H9 (cell line): ENCODE measurements at regions not wholly inside any gene's neighbourhood (a gene's known extent, or its start where the extent isn't known, plus 50 kb on each side); places are given as distances from the start of the nearest gene placed in this dataset.

Source experiments
- DNase-seq: peaks from one replicate; pipeline ENCODE4 v3.0.0-alpha.2; 2017
- H2AFZ ChIP-seq: one replicate; pipeline ENCODE4 v1.6.1; 2013; ENCODE audit warnings: mild to moderate bottlenecking, low read length, control low read depth, moderate library complexity
- H2AK5ac ChIP-seq: 2 replicates; pipeline ENCODE4 v1.6.1; 2013; ENCODE audit warnings: low read length, control low read depth, mixed read lengths; ENCODE audit not compliant: insufficient read length
- H2BK120ac ChIP-seq: one replicate; pipeline ENCODE4 v1.6.1; 2013; ENCODE audit warnings: low read depth, mild to moderate bottlenecking, low read length, control low read depth, inconsistent platforms; ENCODE audit not compliant: poor library complexity, severe bottlenecking
- H2BK12ac ChIP-seq: 2 replicates; pipeline ENCODE4 v1.6.1; 2013; ENCODE audit warnings: low read length, control low read depth, mixed read lengths, low read depth; ENCODE audit not compliant: insufficient read length
- H2BK15ac ChIP-seq: 2 replicates; pipeline ENCODE4 v1.6.1; 2013; ENCODE audit warnings: low read depth, low read length, control low read depth
- H2BK20ac ChIP-seq: one replicate; pipeline ENCODE4 v1.6.1; 2013; ENCODE audit warnings: low read depth, mild to moderate bottlenecking, low read length, control low read depth, inconsistent platforms; ENCODE audit not compliant: poor library complexity, severe bottlenecking
- H2BK5ac ChIP-seq: 2 replicates; pipeline ENCODE4 v1.6.1; 2013; ENCODE audit warnings: low read length, control low read depth, mixed read lengths; ENCODE audit not compliant: insufficient read length
- H3K14ac ChIP-seq: 2 replicates; pipeline ENCODE4 v1.6.1; 2013; ENCODE audit warnings: low read length, control low read depth; ENCODE audit not compliant: insufficient read depth
- H3K18ac ChIP-seq: 2 replicates; pipeline ENCODE4 v1.6.1; 2013; ENCODE audit warnings: low read depth, mild to moderate bottlenecking, mixed read lengths, low read length, control low read depth; ENCODE audit not compliant: insufficient read length
- H3K23ac ChIP-seq: 2 replicates; pipeline ENCODE4 v1.6.1; 2013; ENCODE audit warnings: low read length, control low read depth, mixed read lengths, low read depth; ENCODE audit not compliant: insufficient read length
- H3K23me2 ChIP-seq: 2 replicates; pipeline ENCODE4 v1.6.1; 2013; ENCODE audit warnings: low read depth, mild to moderate bottlenecking, mixed read lengths, low read length, control low read depth; ENCODE audit not compliant: insufficient read length, poor library complexity, severe bottlenecking
- H3K27ac ChIP-seq: 2 replicates; pipeline ENCODE4 v1.5.1; 2013; ENCODE audit warnings: low read length, control low read depth, mixed read lengths, low read depth; ENCODE audit not compliant: insufficient read length
- H3K27me3 ChIP-seq: 2 replicates; pipeline ENCODE4 v1.6.1; 2013; ENCODE audit warnings: low read length, control low read depth, inconsistent platforms; ENCODE audit not compliant: insufficient read depth
- H3K4ac ChIP-seq: 2 replicates; pipeline ENCODE4 v1.6.1; 2013; ENCODE audit warnings: low read depth, mild to moderate bottlenecking, control low read depth, inconsistent platforms, low read length, moderate library complexity
- H3K4me1 ChIP-seq: 2 replicates; pipeline ENCODE4 v1.6.1; 2013; ENCODE audit warnings: low read length, control low read depth, inconsistent platforms; ENCODE audit not compliant: insufficient read depth
- H3K4me2 ChIP-seq: 2 replicates; pipeline ENCODE4 v1.6.1; 2013; ENCODE audit warnings: low read length, control low read depth, mixed read lengths; ENCODE audit not compliant: insufficient read length, insufficient read depth
- H3K56ac ChIP-seq: 2 replicates; pipeline ENCODE4 v1.6.1; 2013; ENCODE audit warnings: low read depth, mild to moderate bottlenecking, mixed read lengths, low read length, control low read depth; ENCODE audit not compliant: insufficient read length
- H3K79me1 ChIP-seq: 2 replicates; pipeline ENCODE4 v1.6.1; 2013; ENCODE audit warnings: low read depth, mild to moderate bottlenecking, moderate library complexity, low read length, control low read depth, inconsistent platforms; ENCODE audit not compliant: insufficient read depth, poor library complexity, severe bottlenecking
- H3K79me2 ChIP-seq: 2 replicates; pipeline ENCODE4 v1.6.1; 2013; ENCODE audit warnings: low read length, control low read depth, inconsistent platforms; ENCODE audit not compliant: insufficient read depth
- H3K9ac ChIP-seq: 2 replicates; pipeline ENCODE4 v1.6.1; 2013; ENCODE audit warnings: low read length, control low read depth, mixed read lengths; ENCODE audit not compliant: insufficient read length; ENCODE audit errors: extremely low read depth
- H3K9me3 ChIP-seq: one replicate; pipeline ENCODE4 v1.6.1; 2013; ENCODE audit warnings: low read depth, low read length, inconsistent platforms; ENCODE audit not compliant: control insufficient read depth
- H3T11ph ChIP-seq: one replicate; pipeline ENCODE4 v1.6.1; 2013; ENCODE audit warnings: mild to moderate bottlenecking, low read length, control low read depth, inconsistent platforms
- H4K20me1 ChIP-seq: one replicate; pipeline ENCODE4 v1.6.1; 2013; ENCODE audit not compliant: control insufficient read depth, insufficient read length, insufficient read depth
- H4K5ac ChIP-seq: 2 replicates; pipeline ENCODE4 v1.6.1; 2013; ENCODE audit warnings: low read depth, mild to moderate bottlenecking, mixed read lengths, low read length, control low read depth; ENCODE audit not compliant: insufficient read length
- H4K8ac ChIP-seq: replicated peaks from 2 replicates; pipeline ENCODE4 v1.6.1; 2013; ENCODE audit warnings: low read length, control low read depth, mixed read lengths, low read depth; ENCODE audit not compliant: insufficient read length
- H4K91ac ChIP-seq: 2 replicates; pipeline ENCODE4 v1.6.1; 2013; ENCODE audit warnings: low read depth, mild to moderate bottlenecking, moderate library complexity, mixed read lengths, low read length, control low read depth; ENCODE audit not compliant: insufficient read length
- H3K27ac Mint-ChIP-seq, 3 experiments: 2 replicates in 2 of 3; 3 replicates in 1 of 3; pipeline ENCODE4 v1.8.0; 2020 to 2021; ENCODE audit warnings: mixed read lengths in 3 of 3, mild to moderate bottlenecking in 1 of 3, moderate library complexity in 1 of 3
- H3K27me3 Mint-ChIP-seq: 2 replicates; pipeline ENCODE4 v1.8.0; 2021; ENCODE audit warnings: low read depth, mild to moderate bottlenecking, moderate library complexity, mixed read lengths
- H3K36me3 Mint-ChIP-seq, 3 experiments: 2 replicates in 2 of 3; 3 replicates in 1 of 3; pipeline ENCODE4 v1.8.0; 2020 to 2021; ENCODE audit warnings: low read depth in 3 of 3, mixed read lengths in 3 of 3; ENCODE audit not compliant: insufficient read depth in 1 of 3
- H3K4me1 Mint-ChIP-seq, 2 experiments: 2 replicates each; pipeline ENCODE4 v1.8.0; 2020; ENCODE audit warnings: mixed read lengths in 2 of 2
- H3K4me3 Mint-ChIP-seq, 2 experiments: 2 replicates in 1 of 2; 3 replicates in 1 of 2; pipeline ENCODE4 v1.8.0; 2020 to 2021; ENCODE audit warnings: mild to moderate bottlenecking in 2 of 2, mixed read lengths in 2 of 2, moderate library complexity in 1 of 2
- H3K9me3 Mint-ChIP-seq, 2 experiments: 2 replicates in 1 of 2; 3 replicates in 1 of 2; pipeline ENCODE4 v1.8.0; 2020; ENCODE audit warnings: mild to moderate bottlenecking in 2 of 2, mixed read lengths in 2 of 2, moderate library complexity in 1 of 2
- WGBS: extraction: QIAGEN DNeasy Blood & Tissue Kit; methylation state at CpG from one replicate; pipeline ENCODE4 v1.1.7; 2013; ENCODE audit warnings: missing lambda C conversion rate, low lambda C conversion rate, mixed read lengths; ENCODE audit not compliant: insufficient read length; ENCODE audit errors: extremely low coverage; 5-methylcytosine and 5-hydroxymethylcytosine counted together
- TF ChIP-seq, protein P1 (sequence below): fragments of 200-600 bp; sonication (generic); conservative IDR thresholded peaks from 3 replicates; pipeline ENCODE4 v1.8.0; 2021; ENCODE audit warnings: antibody characterized with exemption, mild to moderate bottlenecking

GRCh38 chr5:2131196-2131595 is 248.5 kb upstream of the IRX4 start:
- no peak overlapping the region for H2AFZ ChIP-seq
- H3K4me1 ChIP-seq = no peaks in the 10 kb centered on the region; the same call in 1 of the 2 replicates
- H4K91ac ChIP-seq = no peak overlapping the region
- H4K8ac ChIP-seq = no peak overlapping the region
- no peak overlapping the region for H3K14ac ChIP-seq
- WGBS = no CpG with 5 or more reads among the region's 11 CpGs
- H4K20me1 ChIP-seq = no peaks in the 10 kb centered on the region
- H2BK120ac ChIP-seq = no peak overlapping the region
- no peaks in the 10 kb centered on the region for H3K9me3 Mint-ChIP-seq
- no peaks in the 10 kb centered on the region for H3K36me3 Mint-ChIP-seq
- no peak overlapping the region for H4K5ac ChIP-seq
- H3K79me1 ChIP-seq = no peaks in the 10 kb centered on the region
- peaks cover 3% of the 10 kb centered on the region for H3K27me3 Mint-ChIP-seq
- TF ChIP-seq, protein P1, sequence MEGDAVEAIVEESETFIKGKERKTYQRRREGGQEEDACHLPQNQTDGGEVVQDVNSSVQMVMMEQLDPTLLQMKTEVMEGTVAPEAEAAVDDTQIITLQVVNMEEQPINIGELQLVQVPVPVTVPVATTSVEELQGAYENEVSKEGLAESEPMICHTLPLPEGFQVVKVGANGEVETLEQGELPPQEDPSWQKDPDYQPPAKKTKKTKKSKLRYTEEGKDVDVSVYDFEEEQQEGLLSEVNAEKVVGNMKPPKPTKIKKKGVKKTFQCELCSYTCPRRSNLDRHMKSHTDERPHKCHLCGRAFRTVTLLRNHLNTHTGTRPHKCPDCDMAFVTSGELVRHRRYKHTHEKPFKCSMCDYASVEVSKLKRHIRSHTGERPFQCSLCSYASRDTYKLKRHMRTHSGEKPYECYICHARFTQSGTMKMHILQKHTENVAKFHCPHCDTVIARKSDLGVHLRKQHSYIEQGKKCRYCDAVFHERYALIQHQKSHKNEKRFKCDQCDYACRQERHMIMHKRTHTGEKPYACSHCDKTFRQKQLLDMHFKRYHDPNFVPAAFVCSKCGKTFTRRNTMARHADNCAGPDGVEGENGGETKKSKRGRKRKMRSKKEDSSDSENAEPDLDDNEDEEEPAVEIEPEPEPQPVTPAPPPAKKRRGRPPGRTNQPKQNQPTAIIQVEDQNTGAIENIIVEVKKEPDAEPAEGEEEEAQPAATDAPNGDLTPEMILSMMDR = no peak
- no peak overlapping the region for H3K4me3 Mint-ChIP-seq
- no peak overlapping the region for H3K56ac ChIP-seq
- H2BK5ac ChIP-seq = no peak overlapping the region
- no peak overlapping the region for H3K4me2 ChIP-seq
- H3K9ac ChIP-seq = no peak overlapping the region
- no peak overlapping the region for H2BK12ac ChIP-seq
- no peak overlapping the region for H3K27ac ChIP-seq
- no peaks in the 10 kb centered on the region for H3K9me3 ChIP-seq
- no peak overlapping the region for H3T11ph ChIP-seq
- DNase-seq = no peak
- H3K23me2 ChIP-seq = no peaks in the 10 kb centered on the region
- H3K4ac ChIP-seq = no peak overlapping the region
- H2BK15ac ChIP-seq = no peak overlapping the region
- no peak overlapping the region for H3K18ac ChIP-seq
- no peaks in the 10 kb centered on the region for H3K27me3 ChIP-seq
- H3K79me2 ChIP-seq = no peaks in the 10 kb centered on the region
- no peak overlapping the region for H3K23ac ChIP-seq
- no peak overlapping the region; a peak in 1 of 7 replicates for H3K27ac Mint-ChIP-seq
- peaks cover 0 to 4% of the 10 kb centered on the region in 2 experiments; a peak in 1 of 4 replicates for H3K4me1 Mint-ChIP-seq
- H2AK5ac ChIP-seq = no peak overlapping the region
- H2BK20ac ChIP-seq = no peak overlapping the region
